Gastrocnemius medialis (tissue), 4 donors: ENCODE measurements at regions not wholly inside any gene's neighbourhood (a gene's known extent, or its start where the extent isn't known, plus 50 kb on each side); places are given as distances from the start of the nearest gene placed in this dataset.

Experiments used
- CTCF ChIP-seq, 5 experiments: fragments of 450-650 bp in 3 of 5; fragments of 200-600 bp in 2 of 5; sonication (generic) in 2 of 5; IDR thresholded peaks in 4 of 5; conservative IDR thresholded peaks in 1 of 5; 1 replicate in 4 of 5; 2 replicates in 1 of 5; pipeline ENCODE4 v1.5.1; 2016 to 2019; ENCODE audit warnings: antibody characterized with exemption in 5 of 5, mild to moderate bottlenecking in 3 of 5, moderate library complexity in 3 of 5
- POLR2A ChIP-seq, 2 donors: fragments of 450-650 bp; IDR thresholded peaks; one replicate each; pipeline ENCODE4 v1.6.1; 2017; ENCODE audit warnings: antibody characterized with exemption in 2 of 2, mild to moderate bottlenecking in 2 of 2, moderate library complexity in 2 of 2

- no peak for TF ChIP-seq CTCF (IDR thresholded peaks at IDR 0.05 in 4 of 5, conservative IDR thresholded peaks at IDR 0.05 in 1 of 5)
- TF ChIP-seq POLR2A (IDR thresholded peaks at IDR 0.05): no peak
Measured at GRCh38 chr6:147017153-147017552, 187.1 kb upstream of the STXBP5 start.
